Spinal cord (tissue), 9 donors: ENCODE measurements at regions not wholly inside any gene's neighbourhood (a gene's known extent, or its start where the extent isn't known, plus 50 kb on each side); places are given as distances from the start of the nearest gene placed in this dataset.

ENCODE experiments used
- DNase-seq, 6 donors: peaks; one replicate each; pipeline versions ENCODE4 v3.0.0 to v3.0.0-alpha.2; 2013 to 2015; ENCODE audit warnings: low spot score in 6 of 6, low read depth in 4 of 6
- H3K27ac ChIP-seq: one replicate; pipeline ENCODE4 v1.5.1; 2013; ENCODE audit warnings: low read depth, low read length, control low read depth
- H3K27me3 ChIP-seq: one replicate; pipeline ENCODE4 v1.6.1; 2013; ENCODE audit warnings: low read length; ENCODE audit not compliant: control insufficient read depth, insufficient read depth
- H3K36me3 ChIP-seq: one replicate; pipeline ENCODE4 v1.6.1; 2013; ENCODE audit warnings: low read length; ENCODE audit not compliant: control insufficient read depth, insufficient read depth
- H3K4me1 ChIP-seq: one replicate; pipeline ENCODE4 v1.6.1; 2013; ENCODE audit warnings: low read length; ENCODE audit not compliant: control insufficient read depth, insufficient read depth
- H3K4me3 ChIP-seq: one replicate; pipeline ENCODE4 v1.5.1; 2013; ENCODE audit warnings: low read depth, low read length, control low read depth
- H3K9me3 ChIP-seq: one replicate; pipeline ENCODE4 v1.6.1; 2013; ENCODE audit warnings: low read length; ENCODE audit not compliant: control insufficient read depth, insufficient read depth
- WGBS: methylation state at CpG from one replicate; pipeline ENCODE4 v1.1.5; 2013; ENCODE audit warnings: missing lambda C conversion rate; ENCODE audit not compliant: insufficient coverage; 5-methylcytosine and 5-hydroxymethylcytosine counted together
- donor health status: healthy.

DNA sequence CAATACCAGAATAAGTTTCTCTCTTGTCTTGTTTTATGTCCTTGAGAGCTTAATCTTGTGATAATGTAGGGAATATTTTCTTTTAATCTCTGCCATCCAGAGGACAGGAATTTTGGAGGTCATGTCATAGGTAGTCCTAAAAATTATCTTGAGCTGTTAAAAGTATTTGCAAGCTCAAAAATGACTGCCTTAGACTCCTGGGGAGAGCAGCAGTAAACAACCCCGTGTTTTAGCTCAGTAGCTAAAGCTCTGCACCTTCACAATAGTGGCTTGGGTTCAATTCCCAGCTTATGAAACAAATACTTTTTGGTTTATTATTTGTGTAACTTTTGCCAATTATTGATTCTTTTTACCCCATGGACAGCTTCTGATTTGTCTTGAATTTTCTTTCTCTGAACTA is 99.4 kb upstream of the OLFM3 start:
- no peak for DNase-seq
- Histone ChIP-seq H3K4me3 (no peak overlapping the region), H3K27me3 (no peaks in the 10 kb centered on the region), H3K27ac (no peak overlapping the region), H3K9me3 (no peaks in the 10 kb centered on the region), H3K4me1 (no peaks in the 10 kb centered on the region), H3K36me3 (no peaks in the 10 kb centered on the region)
- WGBS: no CpG with 5 or more reads among the region's 1 CpG

DNA sequence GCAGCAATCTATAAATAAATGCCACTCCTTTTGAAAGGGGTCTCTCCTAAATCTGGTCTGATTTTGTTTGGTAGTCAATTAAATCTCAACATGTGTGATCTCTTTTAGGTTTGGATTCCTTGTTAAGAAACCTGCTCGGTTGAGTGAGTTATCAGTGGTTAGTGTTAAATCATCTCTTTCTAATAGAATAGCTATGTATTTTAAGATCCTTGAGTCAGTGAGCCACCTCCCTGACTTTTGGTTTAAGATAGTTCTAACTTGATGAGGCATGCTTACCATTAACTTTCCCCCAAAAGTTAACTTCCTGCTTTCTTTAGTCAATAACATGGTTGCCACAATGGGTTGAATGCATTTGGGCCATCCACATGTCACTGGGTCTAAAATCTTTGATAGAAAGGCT is 93.1 kb upstream of the OLFM3 start:
- no peaks in the 10 kb centered on the region for H3K36me3 ChIP-seq
- no peaks in the 10 kb centered on the region for H3K4me1 ChIP-seq
- no peak overlapping the region for H3K4me3 ChIP-seq
- H3K9me3 ChIP-seq: no peaks in the 10 kb centered on the region
- WGBS: no CpG with 5 or more reads among the region's 1 CpG
- no peaks in the 10 kb centered on the region for H3K27me3 ChIP-seq
- no peak for DNase-seq
- no peak overlapping the region for H3K27ac ChIP-seq

DNA sequence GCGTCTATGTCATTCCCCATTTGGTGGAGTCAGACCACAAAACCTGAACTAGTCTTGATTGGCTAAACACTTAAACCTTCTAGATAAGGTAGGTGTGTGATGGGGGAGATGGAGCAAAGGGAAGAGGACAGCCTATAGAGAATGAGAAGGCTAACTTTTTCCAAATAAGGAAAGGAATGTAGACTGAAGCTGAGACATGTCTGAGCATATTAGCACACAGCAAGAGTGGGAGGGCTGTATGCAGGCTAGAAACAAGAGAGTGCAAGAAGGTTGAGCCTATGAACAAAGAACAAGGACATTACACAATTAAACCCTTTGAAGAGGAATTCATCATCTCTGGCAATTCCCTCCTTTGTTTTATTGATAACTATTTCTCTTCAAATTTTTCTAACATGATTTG is 89.2 kb upstream of the OLFM3 start:
- no peaks in the 10 kb centered on the region for H3K9me3 ChIP-seq
- no peaks in the 10 kb centered on the region for H3K36me3 ChIP-seq
- no peak overlapping the region for H3K27ac ChIP-seq
- WGBS: no CpG with 5 or more reads among the region's 1 CpG
- no peaks in the 10 kb centered on the region for H3K27me3 ChIP-seq
- DNase-seq: no peak
- H3K4me1 ChIP-seq: no peaks in the 10 kb centered on the region
- H3K4me3 ChIP-seq: no peak overlapping the region

DNA sequence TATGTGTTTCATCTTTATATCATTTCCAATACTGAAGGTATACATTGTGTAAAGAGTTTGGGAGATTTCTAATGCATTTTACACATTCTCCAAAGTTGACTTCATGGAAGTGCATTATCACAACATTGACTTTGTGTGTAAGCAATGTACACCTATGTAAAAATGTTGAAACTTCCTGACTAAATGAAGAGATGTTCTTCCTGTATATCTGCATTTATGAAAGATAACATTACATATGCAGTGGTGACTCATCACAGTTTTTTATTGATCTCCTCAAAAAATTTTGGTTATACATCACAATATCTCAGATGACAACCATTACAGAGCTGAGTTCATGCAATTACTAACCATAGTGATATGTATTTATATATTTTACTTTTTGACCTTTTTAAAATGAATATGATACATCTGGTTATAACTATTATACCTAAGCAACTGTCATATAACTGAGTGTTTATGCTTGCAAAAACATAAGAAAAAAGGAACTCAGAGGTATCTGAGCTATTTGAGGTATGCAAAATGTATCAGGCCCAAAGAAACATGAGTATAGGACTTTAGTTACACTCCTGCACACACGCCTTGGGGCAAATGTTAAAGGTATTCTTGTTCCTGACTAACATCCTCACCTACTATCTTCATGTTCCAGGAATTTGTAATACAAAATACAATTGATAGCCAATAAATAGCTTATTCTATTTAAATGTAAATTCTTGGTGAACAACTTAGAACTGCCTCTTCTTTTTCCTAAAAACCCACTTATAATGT is 88.2 kb upstream of the OLFM3 start:
- DNase-seq: no peak
- H3K9me3 ChIP-seq: no peaks in the 10 kb centered on the region
- no CpG with 5 or more reads among the region's 1 CpG for WGBS
- no peak overlapping the region for H3K27ac ChIP-seq
- no peak overlapping the region for H3K4me3 ChIP-seq
- H3K4me1 ChIP-seq: no peaks in the 10 kb centered on the region
- H3K27me3 ChIP-seq: no peaks in the 10 kb centered on the region
- no peaks in the 10 kb centered on the region for H3K36me3 ChIP-seq

DNA sequence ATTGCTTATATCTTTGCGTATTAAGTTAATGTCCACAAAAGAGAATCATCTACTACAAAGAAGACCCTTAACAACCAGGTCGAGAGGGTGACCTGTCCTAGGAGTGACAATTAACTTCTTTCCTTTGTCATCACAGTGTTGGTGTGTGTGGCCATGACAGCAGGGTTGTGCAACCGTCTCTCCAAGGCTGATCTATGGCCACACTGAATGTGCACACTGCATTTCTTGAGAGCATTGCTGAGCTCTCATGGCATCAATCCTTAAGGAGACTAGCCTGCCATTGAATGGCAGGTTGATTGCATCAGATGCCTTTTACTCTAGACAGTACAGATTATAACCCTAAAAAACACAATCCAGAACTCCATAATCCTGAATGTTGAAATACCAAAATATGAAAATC is 86.5 kb upstream of the OLFM3 start:
- no peaks in the 10 kb centered on the region for H3K27me3 ChIP-seq
- H3K4me1 ChIP-seq: no peaks in the 10 kb centered on the region
- no peak overlapping the region for H3K4me3 ChIP-seq
- no peak for DNase-seq
- no peak overlapping the region for H3K27ac ChIP-seq
- no peaks in the 10 kb centered on the region for H3K9me3 ChIP-seq
- no peaks in the 10 kb centered on the region for H3K36me3 ChIP-seq
- WGBS: 18% methylated on average over 2 of the region's 3 CpGs

DNA sequence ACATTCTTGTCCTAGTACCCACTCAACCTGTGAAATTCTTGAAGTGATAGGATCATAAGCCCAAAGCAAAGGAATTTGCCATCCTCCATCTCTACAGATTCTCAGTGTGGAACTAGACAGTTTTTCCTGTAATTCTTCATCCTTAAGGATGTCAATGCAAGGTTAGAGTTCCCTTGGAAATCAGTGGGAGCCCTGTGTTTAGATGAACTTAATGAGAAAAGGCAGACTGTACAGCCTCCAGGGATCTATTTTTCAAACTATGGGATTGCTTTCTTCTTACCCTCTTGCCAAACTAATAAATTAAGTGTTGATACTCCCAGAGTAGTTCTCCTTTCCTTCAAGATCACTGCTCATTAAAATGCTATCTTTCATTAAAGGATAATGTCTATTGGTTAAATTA is 78.1 kb upstream of the OLFM3 start:
- Histone ChIP-seq H3K4me1 (no peaks in the 10 kb centered on the region), H3K27me3 (no peaks in the 10 kb centered on the region), H3K36me3 (no peaks in the 10 kb centered on the region), H3K9me3 (no peaks in the 10 kb centered on the region), H3K4me3 (no peak overlapping the region), H3K27ac (no peak overlapping the region)
- DNase-seq: peak in 1 of 6 donors; percentile 6

DNA sequence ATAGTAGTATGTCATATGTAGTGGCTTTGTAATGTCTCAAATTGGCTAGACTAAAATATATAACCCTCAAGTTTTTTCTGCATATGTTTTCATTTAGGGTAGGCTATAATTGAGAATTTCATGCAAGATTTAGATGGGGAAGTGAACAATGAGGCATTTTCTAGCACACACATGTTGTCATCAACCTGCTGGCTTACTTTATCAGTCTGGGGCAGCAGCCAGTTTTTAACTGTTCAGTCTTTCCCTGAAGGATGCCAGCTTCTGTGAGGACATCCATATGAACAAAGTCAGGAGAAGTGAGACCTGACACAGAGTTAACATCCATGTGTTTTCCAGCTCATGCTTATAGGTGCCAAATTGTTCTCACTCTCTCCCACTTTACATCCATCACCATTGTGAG is 74.7 kb upstream of the OLFM3 start:
- H3K36me3 ChIP-seq: no peaks in the 10 kb centered on the region
- no peak overlapping the region for H3K27ac ChIP-seq
- no peaks in the 10 kb centered on the region for H3K27me3 ChIP-seq
- H3K9me3 ChIP-seq: no peaks in the 10 kb centered on the region
- peak in 1 of 6 donors; percentile 2 for DNase-seq
- H3K4me3 ChIP-seq: no peak overlapping the region
- H3K4me1 ChIP-seq: no peaks in the 10 kb centered on the region

DNA sequence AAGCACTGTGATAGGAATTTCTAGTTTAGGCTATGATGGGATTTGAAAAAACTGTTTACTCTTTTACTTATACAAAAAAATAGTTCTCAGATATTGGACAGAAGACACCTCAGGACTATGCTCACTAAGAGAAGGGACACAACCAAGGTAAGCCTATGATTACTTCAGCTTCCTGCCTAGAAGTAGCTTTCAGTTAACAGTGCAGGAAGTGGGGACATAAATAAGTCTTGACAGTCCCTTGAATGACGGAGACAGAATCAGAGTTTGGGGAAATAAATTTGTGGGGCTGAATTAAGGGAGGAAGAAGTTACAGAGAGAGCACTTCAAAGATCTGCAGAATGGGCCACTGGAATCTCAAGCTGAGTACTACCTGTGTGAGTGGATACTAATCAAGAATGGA is 53.8 kb upstream of the OLFM3 start:
- Histone ChIP-seq H3K9me3 (no peaks in the 10 kb centered on the region), H3K27me3 (no peaks in the 10 kb centered on the region), H3K4me1 (no peaks in the 10 kb centered on the region), H3K27ac (no peak overlapping the region), H3K4me3 (no peak overlapping the region), H3K36me3 (no peaks in the 10 kb centered on the region)
- WGBS: 64% methylated on average over 1 of the region's 1 CpG
- DNase-seq: no peak

DNA sequence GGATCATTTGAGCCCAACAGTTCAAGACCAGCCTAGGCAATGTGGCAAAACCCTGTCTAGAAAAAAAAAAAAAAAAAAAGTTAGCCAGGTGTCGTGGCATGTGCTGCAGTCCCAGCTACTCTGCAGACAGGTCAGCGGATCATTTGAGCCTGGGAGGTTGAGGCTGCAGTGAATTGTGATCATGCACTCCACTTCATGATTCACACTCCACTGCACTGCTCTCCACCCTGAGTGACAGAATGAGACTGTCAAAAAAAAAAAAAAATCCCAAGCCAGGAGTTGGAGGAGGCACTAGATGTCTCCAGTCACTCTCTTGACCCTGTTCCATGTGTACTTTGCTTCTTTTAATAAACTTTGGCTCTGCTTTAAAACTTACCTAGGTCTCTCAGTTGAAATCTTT is 51.0 kb upstream of the OLFM3 start:
- Histone ChIP-seq H3K27ac (no peak overlapping the region), H3K27me3 (no peaks in the 10 kb centered on the region), H3K4me1 (no peaks in the 10 kb centered on the region), H3K36me3 (no peaks in the 10 kb centered on the region), H3K9me3 (no peaks in the 10 kb centered on the region), H3K4me3 (no peak overlapping the region)
- DNase-seq: no peak
- 83% methylated on average over 1 of the region's 2 CpGs for WGBS
